B cell (primary cell): ENCODE measurements at regions not wholly inside any gene's neighbourhood (a gene's known extent, or its start where the extent isn't known, plus 50 kb on each side); places are given as distances from the start of the nearest gene placed in this dataset.

ENCODE experiments used
- ATAC-seq: fragments of 200-7000 bp; cut with Tn5 transposase; one replicate; pipeline ENCODE4 v1.10.0; 2021; ENCODE audit warnings: low read depth, mild to moderate bottlenecking, moderate number of reproducible peaks, moderate library complexity
- CTCF ChIA-PET: fragments of 350-600 bp; sonication (Branson Sonifier 250); formaldehyde crosslinking; loops from one replicate; lab custom pipeline; 2021; ENCODE audit warnings: antibody characterized with exemption, inconsistent platforms; lab: Charles Lee
- POLR2A ChIA-PET: fragments of 350-600 bp; sonication (Branson Sonifier 250); formaldehyde crosslinking; loops from one replicate; lab custom pipeline; 2021; ENCODE audit warnings: antibody characterized with exemption; lab: Charles Lee
- DNase-seq: peaks from one replicate; pipeline ENCODE4 v3.0.0; 2013
- H2AFZ ChIP-seq: 2 replicates; pipeline ENCODE4 v1.6.1; 2012; ENCODE audit warnings: mild to moderate bottlenecking, low read depth, low read length; ENCODE audit not compliant: insufficient read depth, poor library complexity, severe bottlenecking
- H3K27ac ChIP-seq, 2 donors: 1 replicate in 1 of 2; 2 replicates in 1 of 2; pipeline ENCODE4 v1.5.1; 2012 to 2013; ENCODE audit warnings: low read length in 2 of 2, mild to moderate bottlenecking in 2 of 2, moderate library complexity in 1 of 2
- H3K27me3 ChIP-seq, 4 experiments: fragments of 200-600 bp in 1 of 4; sonication (generic) in 1 of 4; replicated peaks in 1 of 4; 1 replicate in 2 of 4; 2 replicates in 2 of 4; pipeline versions ENCODE4 v1.6.1 to v1.7.0; 2013 to 2016; ENCODE audit warnings: low read length in 3 of 4, mild to moderate bottlenecking in 2 of 4, mixed read lengths in 1 of 4, moderate library complexity in 1 of 4; ENCODE audit not compliant: insufficient read depth in 4 of 4, control insufficient read depth in 3 of 4; ENCODE audit errors: control extremely low read depth in 1 of 4
- H3K36me3 ChIP-seq, 2 experiments: replicated peaks in 1 of 2; 1 replicate in 1 of 2; 2 replicates in 1 of 2; pipeline versions ENCODE4 v1.6.1 to v1.7.1; 2013; ENCODE audit warnings: low read length in 1 of 2; ENCODE audit not compliant: insufficient read depth in 2 of 2, control insufficient read depth in 1 of 2; ENCODE audit errors: control extremely low read depth in 1 of 2, extremely low read depth in 1 of 2
- H3K4me1 ChIP-seq, 2 donors: fragments of 200-600 bp in 1 of 2; sonication (generic) in 1 of 2; 1 replicate in 1 of 2; 2 replicates in 1 of 2; pipeline versions ENCODE4 v1.5.1 to v1.6.1; 2013 to 2017; ENCODE audit warnings: low read length in 2 of 2; ENCODE audit not compliant: control insufficient read depth in 2 of 2, insufficient read depth in 2 of 2
- H3K4me2 ChIP-seq: replicated peaks from 2 replicates; pipeline ENCODE3; 2012; ENCODE audit warnings: mild to moderate bottlenecking, low read depth, low read length; ENCODE audit not compliant: poor library complexity, severe bottlenecking
- H3K4me3 ChIP-seq, 5 experiments: fragments of 200-600 bp in 1 of 5; sonication (generic) in 1 of 5; 1 replicate in 3 of 5; 2 replicates in 2 of 5; pipeline versions ENCODE4 v1.5.1 to v1.7.0; 2011 to 2016; ENCODE audit warnings: low read length in 4 of 5, mild to moderate bottlenecking in 4 of 5, low read depth in 2 of 5, control low read depth in 1 of 5, moderate library complexity in 1 of 5; ENCODE audit not compliant: insufficient read depth in 1 of 5; ENCODE audit errors: control extremely low read depth in 1 of 5, extremely low read depth in 1 of 5
- H3K79me2 ChIP-seq: fragments of 200-600 bp; sonication (generic); one replicate; pipeline ENCODE4 v1.6.0; 2016; ENCODE audit warnings: low read length; ENCODE audit not compliant: control insufficient read depth, insufficient read depth
- H3K9ac ChIP-seq: fragments of 200-600 bp; sonication (generic); 2 replicates; pipeline ENCODE4 v1.6.1; 2017; ENCODE audit warnings: mild to moderate bottlenecking, low read length, moderate library complexity
- H3K9me3 ChIP-seq, 3 donors: one replicate each; pipeline versions ENCODE4 v1.6.1 to v1.7.1; 2013; ENCODE audit warnings: low read length in 2 of 3; ENCODE audit not compliant: control insufficient read depth in 2 of 3, insufficient read depth in 1 of 3; ENCODE audit errors: control extremely low read depth in 1 of 3
- H4K20me1 ChIP-seq: 2 replicates; pipeline ENCODE4 v1.6.0; 2012; ENCODE audit warnings: mild to moderate bottlenecking, low read length; ENCODE audit not compliant: insufficient read depth, control insufficient read depth, poor library complexity, severe bottlenecking
- H3K27ac Mint-ChIP-seq: one replicate; pipeline ENCODE4 v1.8.0; 2021; ENCODE audit warnings: mixed read lengths
- H3K27me3 Mint-ChIP-seq: one replicate; pipeline ENCODE4 v1.8.0; 2021; ENCODE audit warnings: mixed read lengths
- H3K4me1 Mint-ChIP-seq: one replicate; pipeline ENCODE4 v1.8.0; 2021; ENCODE audit warnings: mixed read lengths
- H3K4me3 Mint-ChIP-seq: one replicate; pipeline ENCODE4 v1.8.0; 2021; ENCODE audit warnings: mixed read lengths
- H3K9me3 Mint-ChIP-seq: one replicate; pipeline ENCODE4 v1.8.0; 2022; ENCODE audit warnings: mixed read lengths; ENCODE audit not compliant: insufficient read depth
- CTCF ChIP-seq: fragments of 200-600 bp; IDR thresholded peaks from one replicate; pipeline ENCODE4 v1.8.0; 2022; ENCODE audit warnings: antibody characterized with exemption, mild to moderate bottlenecking
- EZH2 ChIP-seq: IDR thresholded peaks from 2 replicates; pipeline ENCODE4 v1.6.1; 2012; ENCODE audit warnings: borderline replicate concordance, low read depth, mild to moderate bottlenecking, moderate library complexity, low read length; ENCODE audit not compliant: insufficient read depth, poor library complexity, severe bottlenecking
- intact Hi-C: fragments of 100-400 bp; cut with micrococcal nuclease; formaldehyde crosslinking; loops from one replicate; pipeline ENCODE4 v1.10.0; 2022

DNA sequence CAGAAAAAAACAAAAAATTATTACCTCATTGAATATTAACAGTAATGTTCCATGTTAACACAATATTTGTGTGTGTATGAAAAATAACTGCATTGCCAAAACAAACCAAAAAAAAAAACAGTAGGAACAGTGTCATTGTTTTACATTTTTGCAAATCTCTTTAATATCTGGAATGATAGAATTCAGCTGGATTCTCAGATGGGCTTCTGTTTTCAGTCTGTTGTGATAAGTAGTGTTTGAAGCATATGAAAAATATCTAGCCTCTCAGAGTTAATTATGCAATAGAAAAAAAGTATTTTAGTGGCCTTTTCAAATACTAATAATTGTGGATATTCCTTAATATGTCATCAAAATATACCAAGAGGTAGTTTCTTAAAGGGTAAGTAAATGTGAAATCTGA is 52.9 kb upstream of the RWDD3 start:
- no peak overlapping the region for H3K4me3 Mint-ChIP-seq
- H3K9me3 ChIP-seq, result no peaks in the 10 kb centered on the region
- peaks cover 5% of the 10 kb centered on the region for H3K27me3 Mint-ChIP-seq
- intact Hi-C loops, result no loop called here
- H3K4me2 ChIP-seq, result no peak overlapping the region
- peaks cover 13 to 17% of the 10 kb centered on the region in 2 donors for H3K4me1 ChIP-seq
- H4K20me1 ChIP-seq, result no peaks in the 10 kb centered on the region
- TF ChIP-seq CTCF (no peak), EZH2 (no peak)
- peaks cover 18% of the 10 kb centered on the region for H3K4me1 Mint-ChIP-seq
- POLR2A ChIA-PET, result no interaction called here
- H3K9me3 Mint-ChIP-seq, result no peaks in the 10 kb centered on the region
- H3K27me3 ChIP-seq, result no peaks in the 10 kb centered on the region
- no peak overlapping the region for H2AFZ ChIP-seq
- H3K9ac ChIP-seq, result no peak overlapping the region
- no peak overlapping the region for H3K27ac ChIP-seq
- no peaks in the 10 kb centered on the region for H3K36me3 ChIP-seq
- CTCF ChIA-PET, result no interaction called here
- ATAC-seq, result no peak
- H3K79me2 ChIP-seq, result no peaks in the 10 kb centered on the region
- no peak overlapping the region for H3K4me3 ChIP-seq
- no peak overlapping the region for H3K27ac Mint-ChIP-seq
- no peak for DNase-seq

DNA sequence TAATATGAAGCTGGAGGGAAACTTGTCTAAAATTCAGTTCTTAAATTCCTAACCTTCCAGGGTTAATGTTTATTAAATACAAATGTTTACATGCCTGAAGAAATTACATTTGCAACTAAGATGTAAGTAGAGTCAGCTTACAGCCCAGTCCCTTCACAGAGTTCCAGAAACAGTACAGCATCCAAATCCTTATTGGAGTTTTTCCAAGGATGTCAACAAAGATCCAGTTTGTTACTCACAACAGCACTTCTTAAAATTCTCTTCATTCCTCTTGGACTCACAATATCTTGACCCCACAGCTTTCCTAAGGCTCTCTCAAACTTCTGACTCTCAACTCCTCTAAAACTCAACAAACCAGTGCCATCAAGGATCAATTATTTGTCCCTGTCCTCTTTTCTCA is 50.1 kb upstream of the RWDD3 start:
- intact Hi-C loops, result no loop called here
- Histone ChIP-seq H3K4me2 (no peak overlapping the region), H3K9me3 (no peaks in the 10 kb centered on the region), H3K27ac (no peak overlapping the region), H4K20me1 (no peaks in the 10 kb centered on the region), H3K27me3 (no peaks in the 10 kb centered on the region), H3K4me1 (no peaks in the 10 kb centered on the region), H3K79me2 (no peaks in the 10 kb centered on the region), H3K9ac (no peak overlapping the region), H2AFZ (no peak overlapping the region), H3K4me3 (no peak overlapping the region), H3K36me3 (no peaks in the 10 kb centered on the region)
- H3K4me3 Mint-ChIP-seq, result no peak overlapping the region
- no peaks in the 10 kb centered on the region for H3K9me3 Mint-ChIP-seq
- DNase-seq, result no peak
- ATAC-seq, result no peak
- peaks cover 9% of the 10 kb centered on the region for H3K27me3 Mint-ChIP-seq
- TF ChIP-seq EZH2 (no peak), CTCF (no peak)
- peaks cover 2% of the 10 kb centered on the region for H3K4me1 Mint-ChIP-seq
- ChIA-PET CTCF (no interaction called here), POLR2A (no interaction called here)
- H3K27ac Mint-ChIP-seq, result no peak overlapping the region
